ENCODE measurements at regions not wholly inside any gene's neighbourhood (a gene's known extent, or its start where the extent isn't known, plus 50 kb on each side); places are given as distances from the start of the nearest gene placed in this dataset.

- Mint-ChIP-seq H3K27ac (no peak overlapping the region), H3K4me3 (no peak overlapping the region), H3K36me3 (ENCODE audit: low read depth) (peaks cover 52% of the 10 kb centered on the region), H3K4me1 (peaks cover 11% of the 10 kb centered on the region), H3K27me3 (no peaks in the 10 kb centered on the region), H3K9me3 (ENCODE audit: low read depth) (no peaks in the 10 kb centered on the region)
- CTCF ChIA-PET, result interaction anchor here (0.8 to 1.0 kb wide), 2 partner anchors 12 to 18 kb away, joined by 3 read pairs; no protein-coding TSS in a partner anchor
- no peak for DNase-seq
- intact Hi-C loops (cut with DNase I, micrococcal nuclease), result no loop called here
- POLR2A ChIA-PET, result no interaction called here
- no peak for ATAC-seq
These were observed 50.2 kb downstream of the ZZZ3 start for GRCh38 chr1:77632216-77632615.

GRCh38 chr1:77631751-77632150 lies 50.7 kb downstream of the ZZZ3 start:
- no peak for ATAC-seq
- no peak overlapping the region for H3K4me3 Mint-ChIP-seq
- no peak overlapping the region for H3K27ac Mint-ChIP-seq
- ChIA-PET CTCF (interaction anchor here (0.8 kb wide), 1 partner anchor 18 kb away, joined by 3 read pairs; no protein-coding TSS in a partner anchor), POLR2A (no interaction called here)
- H3K4me1 Mint-ChIP-seq, result peaks cover 11% of the 10 kb centered on the region
- peaks cover 52% of the 10 kb centered on the region for H3K36me3 Mint-ChIP-seq (ENCODE audit: low read depth)
- H3K9me3 Mint-ChIP-seq (ENCODE audit: low read depth), result no peaks in the 10 kb centered on the region
- no peaks in the 10 kb centered on the region for H3K27me3 Mint-ChIP-seq
- intact Hi-C loops (cut with DNase I, micrococcal nuclease), result no loop called here
- no peak for DNase-seq

DNA sequence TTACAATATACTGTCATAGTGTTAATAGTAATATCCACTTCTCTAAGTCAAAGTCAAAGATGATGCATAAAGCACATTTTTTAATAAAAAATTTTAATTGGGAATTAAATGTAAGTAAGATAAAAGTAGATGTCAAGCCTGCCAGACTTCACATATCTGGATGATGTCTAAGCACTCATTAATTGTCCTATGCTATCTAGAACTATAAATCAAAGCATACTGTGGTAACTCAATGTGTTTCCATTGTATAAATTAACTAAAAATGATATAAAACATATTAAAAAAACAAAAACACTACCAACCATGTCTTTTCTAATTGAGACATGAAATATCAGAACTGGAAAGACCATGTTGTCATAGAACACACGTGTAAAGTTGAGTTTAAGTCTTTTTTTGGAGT lies 51.2 kb downstream of the ZZZ3 start:
- intact Hi-C loops (cut with DNase I, micrococcal nuclease), result no loop called here
- H3K36me3 Mint-ChIP-seq (ENCODE audit: low read depth), result peaks cover 55% of the 10 kb centered on the region
- H3K27ac Mint-ChIP-seq, result no peak overlapping the region
- no peaks in the 10 kb centered on the region for H3K27me3 Mint-ChIP-seq
- H3K4me1 Mint-ChIP-seq, result peaks cover 15% of the 10 kb centered on the region
- ATAC-seq, result no peak
- H3K9me3 Mint-ChIP-seq (ENCODE audit: low read depth), result no peaks in the 10 kb centered on the region
- ChIA-PET CTCF (no interaction called here), POLR2A (no interaction called here)
- H3K4me3 Mint-ChIP-seq, result no peak overlapping the region
- no peak for DNase-seq

DNA sequence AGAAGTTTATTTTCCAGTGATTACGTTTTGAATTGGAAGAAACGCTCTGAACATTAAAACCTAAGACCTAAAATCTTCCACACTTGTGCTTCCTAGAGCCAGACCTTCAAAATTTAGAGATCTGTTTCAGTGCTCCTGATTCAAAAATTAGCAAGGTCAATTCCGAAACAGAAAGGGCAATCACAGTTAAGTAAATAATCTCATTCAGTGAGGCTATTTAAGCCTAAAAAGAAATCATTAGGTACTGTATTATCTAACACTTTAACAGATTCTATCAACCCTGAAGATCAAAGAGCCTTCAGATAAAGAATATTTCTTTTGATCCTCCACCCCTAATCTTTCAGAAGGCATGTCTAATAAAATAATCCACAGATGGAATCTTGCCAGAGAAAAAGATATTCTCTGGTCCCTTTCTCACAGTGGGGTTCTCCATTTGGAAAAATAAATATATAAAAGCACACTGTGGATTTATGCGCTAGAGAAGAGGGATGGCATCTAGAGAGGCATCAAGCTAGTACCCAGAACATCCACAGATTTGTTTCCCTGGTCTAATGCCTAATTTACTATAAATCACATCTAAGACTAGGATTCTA lies 54.4 kb downstream of the ZZZ3 start:
- ATAC-seq (no peak), DNase-seq (no peak)
- Mint-ChIP-seq H3K4me3 (no peak overlapping the region), H3K27ac (no peak overlapping the region), H3K4me1 (peaks cover 31% of the 10 kb centered on the region), H3K9me3 (ENCODE audit: low read depth) (no peaks in the 10 kb centered on the region), H3K36me3 (ENCODE audit: low read depth) (peaks cover 57% of the 10 kb centered on the region), H3K27me3 (no peaks in the 10 kb centered on the region)
- ChIA-PET CTCF (interaction anchor here (0.6 kb wide), 2 partner anchors 33 to 61 kb away, joined by 3 read pairs; no protein-coding TSS in a partner anchor), POLR2A (no interaction called here)
- intact Hi-C loops (cut with DNase I, micrococcal nuclease), result no loop called here

- no peak for ATAC-seq
- ChIA-PET CTCF (no interaction called here), POLR2A (no interaction called here)
- Mint-ChIP-seq H3K4me3 (no peak overlapping the region), H3K27ac (peak overlapping the region; percentile 20), H3K4me1 (peaks cover 28% of the 10 kb centered on the region), H3K9me3 (ENCODE audit: low read depth) (no peaks in the 10 kb centered on the region), H3K27me3 (no peaks in the 10 kb centered on the region), H3K36me3 (ENCODE audit: low read depth) (peaks cover 45% of the 10 kb centered on the region)
- no peak for DNase-seq
- intact Hi-C loops (cut with DNase I, micrococcal nuclease), result no loop called here
These were observed 57.2 kb downstream of the ZZZ3 start for GRCh38 chr1:77625250-77625649.

DNA sequence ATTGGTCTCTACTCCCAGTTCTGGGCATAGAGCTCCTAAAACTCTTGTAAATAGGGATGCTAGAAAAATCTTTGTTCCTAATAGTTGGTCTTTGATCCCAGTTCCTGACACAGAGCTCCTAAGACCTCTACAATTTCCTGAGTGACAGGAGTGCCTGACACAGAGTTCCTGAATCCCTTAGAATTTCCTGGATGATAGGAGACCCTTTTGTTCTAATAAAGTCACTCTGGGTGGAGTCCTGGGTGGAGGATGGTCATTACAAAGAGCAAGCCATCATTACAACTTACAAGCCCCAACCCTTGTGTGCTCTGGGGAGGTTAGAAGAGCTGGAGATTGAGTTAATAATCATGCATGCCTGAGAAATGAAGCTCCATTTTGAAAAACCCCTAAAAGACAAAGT lies 58.4 kb downstream of the ZZZ3 start:
- Mint-ChIP-seq H3K36me3 (ENCODE audit: low read depth) (peaks cover 45% of the 10 kb centered on the region), H3K4me1 (peaks cover 29% of the 10 kb centered on the region), H3K9me3 (ENCODE audit: low read depth) (no peaks in the 10 kb centered on the region), H3K4me3 (no peak overlapping the region), H3K27ac (no peak overlapping the region), H3K27me3 (no peaks in the 10 kb centered on the region)
- ATAC-seq (no peak), DNase-seq (no peak)
- intact Hi-C loops (cut with DNase I, micrococcal nuclease), result no loop called here
- POLR2A ChIA-PET, result no interaction called here
- CTCF ChIA-PET, result interaction anchor here (0.6 kb wide), 2 partner anchors 12 to 48 kb away, joined by 3 read pairs; no protein-coding TSS in a partner anchor

GRCh38 chr1:77623066-77623465 lies 59.4 kb downstream of the ZZZ3 start:
- POLR2A ChIA-PET, result no interaction called here
- intact Hi-C loops (cut with DNase I, micrococcal nuclease), result no loop called here
- CTCF ChIA-PET, result interaction anchor here (0.8 kb wide), 1 partner anchor 11 kb away, joined by 4 read pairs; no protein-coding TSS in a partner anchor
- no peaks in the 10 kb centered on the region for H3K9me3 Mint-ChIP-seq (ENCODE audit: low read depth)
- peaks cover 27% of the 10 kb centered on the region for H3K4me1 Mint-ChIP-seq
- DNase-seq (no peak), ATAC-seq (no peak)
- H3K4me3 Mint-ChIP-seq, result no peak overlapping the region
- no peaks in the 10 kb centered on the region for H3K27me3 Mint-ChIP-seq
- H3K36me3 Mint-ChIP-seq (ENCODE audit: low read depth), result peaks cover 44% of the 10 kb centered on the region
- peak overlapping the region; percentile 43 for H3K27ac Mint-ChIP-seq

DNA sequence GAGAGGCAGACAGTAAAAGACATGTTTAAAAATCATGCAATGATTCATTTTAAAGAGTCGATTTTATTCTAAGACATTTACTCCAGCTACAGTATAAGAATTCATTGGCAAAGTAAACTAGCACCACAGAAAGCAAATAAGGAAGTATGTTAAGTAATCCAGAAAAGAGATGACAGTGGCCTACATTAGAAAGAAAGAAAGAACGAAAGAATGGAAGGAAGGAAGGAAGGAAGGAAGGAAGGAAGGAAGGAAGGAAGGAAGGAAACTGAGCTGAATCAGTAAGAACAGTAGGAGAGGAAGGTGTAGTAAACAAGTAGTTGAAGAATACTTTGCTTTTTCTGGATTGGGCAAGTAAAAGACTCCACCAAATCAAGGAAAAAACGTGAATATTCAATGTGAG lies 62.2 kb downstream of the ZZZ3 start:
- POLR2A ChIA-PET, result no interaction called here
- H3K27ac Mint-ChIP-seq, result no peak overlapping the region
- no peak for ATAC-seq
- no peaks in the 10 kb centered on the region for H3K27me3 Mint-ChIP-seq
- intact Hi-C loops (cut with DNase I, micrococcal nuclease), result no loop called here
- H3K9me3 Mint-ChIP-seq (ENCODE audit: low read depth), result no peaks in the 10 kb centered on the region
- H3K4me1 Mint-ChIP-seq, result peaks cover 17% of the 10 kb centered on the region
- H3K4me3 Mint-ChIP-seq, result no peak overlapping the region
- H3K36me3 Mint-ChIP-seq (ENCODE audit: low read depth), result peaks cover 38% of the 10 kb centered on the region
- DNase-seq, result no peak
- CTCF ChIA-PET, result interaction anchor here (0.9 to 1.1 kb wide), 2 partner anchors 12 to 87 kb away, joined by 3 read pairs; no protein-coding TSS in a partner anchor

DNA sequence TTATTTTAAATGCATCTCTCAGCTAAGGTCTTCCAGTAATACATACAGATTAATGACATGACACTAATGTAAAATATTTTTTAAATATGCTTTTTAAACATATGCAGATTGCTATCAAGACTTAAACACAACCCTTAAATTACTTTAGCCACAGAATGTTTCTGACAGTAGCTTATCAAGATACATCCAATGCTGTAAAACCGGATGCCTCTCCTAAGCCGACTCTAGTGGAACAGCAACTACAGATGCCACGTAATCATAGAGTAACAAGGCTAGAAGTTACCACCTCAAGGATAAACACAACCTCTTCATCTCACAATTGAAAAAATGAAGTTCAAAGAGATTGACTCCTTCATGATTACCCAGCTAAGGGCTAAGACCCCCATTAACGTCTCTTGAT lies 68.4 kb downstream of the ZZZ3 start:
- no peak for ATAC-seq
- ChIA-PET CTCF (interaction anchor here (1.0 to 1.2 kb wide), 2 partner anchors 18 to 24 kb away, joined by 3 read pairs; no protein-coding TSS in a partner anchor), POLR2A (no interaction called here)
- Mint-ChIP-seq H3K4me3 (no peak overlapping the region), H3K9me3 (ENCODE audit: low read depth) (peaks cover 21% of the 10 kb centered on the region), H3K36me3 (ENCODE audit: low read depth) (peaks cover 45% of the 10 kb centered on the region), H3K27ac (no peak overlapping the region), H3K27me3 (no peaks in the 10 kb centered on the region), H3K4me1 (no peaks in the 10 kb centered on the region)
- intact Hi-C loops (cut with DNase I, micrococcal nuclease), result no loop called here
- no peak for DNase-seq

Measured in activated CD4-positive, alpha-beta T cell treated with anti-CD3 and anti-CD28 coated beads for 36 hours (primary cell).